Motor neuron (in vitro differentiated cells): ENCODE measurements at regions not wholly inside any gene's neighbourhood (a gene's known extent, or its start where the extent isn't known, plus 50 kb on each side); places are given as distances from the start of the nearest gene placed in this dataset.
A peak's percentile ranks its signal among the peaks of the same experiment; 100 is the strongest.

Experiments used
- ATAC-seq, 8 experiments: fragments of 200-7000 bp; cut with Tn5 transposase; replicated peaks in 6 of 8; 2 replicates each; pipeline ENCODE4 v1.8.0; 2021; ENCODE audit warnings: mild to moderate bottlenecking in 8 of 8, moderate library complexity in 8 of 8
- H3K27ac ChIP-seq, 2 donors: fragments of 250-450 bp; sonication (Bioruptor Pico); 2 replicates each; pipeline ENCODE4 v1.9.0; 2021; ENCODE audit warnings: antibody characterized with exemption in 2 of 2, mild to moderate bottlenecking in 2 of 2, moderate library complexity in 1 of 2
- H3K4me1 ChIP-seq, 2 donors: fragments of 250-450 bp; sonication (Bioruptor Pico); replicated peaks in 1 of 2; 2 replicates each; pipeline ENCODE4 v1.6.1; 2021; ENCODE audit warnings: antibody characterized with exemption in 2 of 2, mild to moderate bottlenecking in 2 of 2, moderate library complexity in 1 of 2
- H3K4me3 ChIP-seq, 5 donors: fragments of 250-450 bp; sonication (Bioruptor Pico); 2 replicates each; pipeline ENCODE4 v1.9.0; 2021; ENCODE audit warnings: antibody characterized with exemption in 5 of 5, mild to moderate bottlenecking in 5 of 5, moderate library complexity in 4 of 5
- WGBS, 10 experiments: fragments of 450-650 bp; shearing (Covaris generic); methylation state at CpG; one replicate each; pipeline ENCODE4 v1.0.0; 2022; 5-methylcytosine and 5-hydroxymethylcytosine counted together
- in situ Hi-C, 9 experiments: fragments of 400-800 bp; cut with MboI; loops; one replicate each; pipeline ENCODE4 v1.15.0; 2021; ENCODE audit warnings: low sequenced_read_pairs in 9 of 9, low pct_unique_long_range_greater_than_20kb in 2 of 9; ENCODE audit not compliant: unreplicated experiment in 9 of 9

GRCh38 chr2:118642501-118642900, 204.9 kb downstream of the EN1 start:
- H3K4me1 ChIP-seq, result no peaks in the 10 kb centered on the region
- in situ Hi-C loops, result no loop called here
- no peak overlapping the region for H3K4me3 ChIP-seq
- no peak overlapping the region for H3K27ac ChIP-seq
- no peak for ATAC-seq
- 50 to 100% (median 75%) methylated on average over 1 to 2 of the region's 2 CpGs for WGBS, 10 experiments

- 50 to 100% (median 67%) methylated on average over 1 of the region's 1 CpG; no CpG with 5 or more reads in 3 of the 10 experiments for WGBS, 10 experiments
These were observed 205.7 kb downstream of the EN1 start for GRCh38 chr2:118641711-118642110.

GRCh38 chr2:118639371-118639770, 208.1 kb downstream of the EN1 start:
- no peak overlapping the region for H3K4me3 ChIP-seq
- ATAC-seq, result no peak
- H3K4me1 ChIP-seq, result peaks cover 0 to 9% of the 10 kb centered on the region in 2 donors
- no peak overlapping the region for H3K27ac ChIP-seq
- 65 to 100% (median 93%) methylated on average over 1 to 2 of the region's 2 CpGs; no CpG with 5 or more reads in 4 of the 10 experiments for WGBS, 10 experiments
- in situ Hi-C loops, result no loop called here

More at GRCh38 chr2:118641711-118642110, 205.7 kb downstream of the EN1 start:
- no peaks in the 10 kb centered on the region for H3K4me1 ChIP-seq
- in situ Hi-C loops, result no loop called here
- no peak overlapping the region for H3K4me3 ChIP-seq
- no peak overlapping the region for H3K27ac ChIP-seq
- no peak for ATAC-seq

GRCh38 chr2:118638453-118638852, 209.0 kb downstream of the EN1 start:
- WGBS, 10 experiments, result 59 to 85% (median 76%) methylated on average over 2 to 5 of the region's 5 CpGs; no CpG with 5 or more reads in 6 of the 10 experiments
- Histone ChIP-seq H3K4me3 (no peak overlapping the region), H3K27ac (no peak overlapping the region), H3K4me1 (peaks cover 2 to 11% of the 10 kb centered on the region in 2 donors)
- no peak for ATAC-seq
- in situ Hi-C loops, result no loop called here

GRCh38 chr2:118635891-118636290, 211.6 kb downstream of the EN1 start:
- Histone ChIP-seq H3K27ac (no peak overlapping the region), H3K4me1 (peaks cover 5 to 13% of the 10 kb centered on the region in 2 donors), H3K4me3 (no peak overlapping the region)
- ATAC-seq, result peak in 5 of 8 experiments; percentile 35 to 73 (median 67)
- WGBS, 10 experiments, result 4 to 80% (median 25%) methylated on average over 1 to 5 of the region's 6 CpGs; no CpG with 5 or more reads in 2 of the 10 experiments
- in situ Hi-C loops, result no loop called here

GRCh38 chr2:118634876-118635275, 212.6 kb downstream of the EN1 start:
- in situ Hi-C loops, result no loop called here
- no peak overlapping the region for H3K27ac ChIP-seq
- WGBS, 10 experiments, result 80 to 100% methylated on average over 1 of the region's 3 CpGs; no CpG with 5 or more reads in 8 of the 10 experiments
- no peak for ATAC-seq
- no peak overlapping the region for H3K4me3 ChIP-seq
- peaks cover 5 to 13% of the 10 kb centered on the region in 2 donors for H3K4me1 ChIP-seq

- in situ Hi-C loops, result no loop called here
- Histone ChIP-seq H3K4me3 (no peak overlapping the region), H3K4me1 (peaks cover 5 to 13% of the 10 kb centered on the region in 2 donors), H3K27ac (no peak overlapping the region)
- WGBS, 10 experiments, result 26 to 100% (median 86%) methylated on average over 2 to 8 of the region's 9 CpGs
- peak in 1 of 8 experiments; percentile 70 for ATAC-seq
These were observed 214.0 kb downstream of the EN1 start for GRCh38 chr2:118633371-118634018.

- ATAC-seq, result no peak
These were observed 214.5 kb downstream of the EN1 start for GRCh38 chr2:118632921-118633320.

GRCh38 chr2:118627156-118627555, 220.3 kb downstream of the EN1 start:
- Histone ChIP-seq H3K4me1 (no peaks in the 10 kb centered on the region), H3K4me3 (no peak overlapping the region), H3K27ac (no peak overlapping the region)
- ATAC-seq, result no peak
- in situ Hi-C loops, result no loop called here
- WGBS, 10 experiments, result 38 to 100% (median 86%) methylated on average over 1 to 3 of the region's 3 CpGs; no CpG with 5 or more reads in 1 of the 10 experiments

More at GRCh38 chr2:118632921-118633320, 214.5 kb downstream of the EN1 start:
- WGBS, 10 experiments, result no CpG with 5 or more reads among the region's 11 CpGs
- H3K4me3 ChIP-seq, result no peak overlapping the region
- no peak overlapping the region for H3K27ac ChIP-seq
- peaks cover 5 to 13% of the 10 kb centered on the region in 2 donors for H3K4me1 ChIP-seq
- in situ Hi-C loops, result no loop called here

GRCh38 chr2:118622913-118623312, 224.5 kb downstream of the EN1 start:
- no peak overlapping the region for H3K4me3 ChIP-seq
- ATAC-seq, result peak in 1 of 8 experiments; percentile 54
- H3K4me1 ChIP-seq, result peaks cover 0 to 3% of the 10 kb centered on the region in 2 donors
- 0 to 100% (median 72%) methylated on average over 1 to 4 of the region's 4 CpGs; no CpG with 5 or more reads in 1 of the 10 experiments for WGBS, 10 experiments
- in situ Hi-C loops, result no loop called here
- no peak overlapping the region for H3K27ac ChIP-seq

GRCh38 chr2:118622108-118622507, 225.3 kb downstream of the EN1 start:
- ATAC-seq, result no peak
- H3K27ac ChIP-seq, result no peak overlapping the region
- 33 to 97% (median 83%) methylated on average over 3 of the region's 3 CpGs; no CpG with 5 or more reads in 2 of the 10 experiments for WGBS, 10 experiments
- no peak overlapping the region for H3K4me3 ChIP-seq
- in situ Hi-C loops, result no loop called here
- H3K4me1 ChIP-seq, result peaks cover 0 to 3% of the 10 kb centered on the region in 2 donors

GRCh38 chr2:118618279-118618678, 229.2 kb downstream of the EN1 start:
- H3K27ac ChIP-seq, result no peak overlapping the region
- in situ Hi-C loops, result no loop called here
- H3K4me1 ChIP-seq, result peaks cover 0 to 3% of the 10 kb centered on the region in 2 donors
- no peak overlapping the region for H3K4me3 ChIP-seq
- peak in 1 of 8 experiments; percentile 34 for ATAC-seq
- WGBS, 10 experiments, result 12 to 100% (median 80%) methylated on average over 1 to 9 of the region's 13 CpGs; no CpG with 5 or more reads in 2 of the 10 experiments

- no peak for ATAC-seq
- WGBS, 10 experiments, result 60 to 100% (median 100%) methylated on average over 1 to 4 of the region's 7 CpGs; no CpG with 5 or more reads in 4 of the 10 experiments
- in situ Hi-C loops, result no loop called here
- Histone ChIP-seq H3K27ac (no peak overlapping the region), H3K4me1 (no peaks in the 10 kb centered on the region), H3K4me3 (no peak overlapping the region)
These were observed 231.0 kb downstream of the EN1 start for GRCh38 chr2:118616432-118616831.

GRCh38 chr2:118614841-118615271, 232.6 kb downstream of the EN1 start:
- ATAC-seq, result no peak
- WGBS, 10 experiments, result 21 to 100% (median 67%) methylated on average over 1 to 7 of the region's 8 CpGs; no CpG with 5 or more reads in 1 of the 10 experiments
- no peaks in the 10 kb centered on the region for H3K4me1 ChIP-seq
- no peak overlapping the region for H3K27ac ChIP-seq
- in situ Hi-C loops, result no loop called here
- H3K4me3 ChIP-seq, result no peak overlapping the region
